ENCODE measurements at regions not wholly inside any gene's neighbourhood (a gene's known extent, or its start where the extent isn't known, plus 50 kb on each side); places are given as distances from the start of the nearest gene placed in this dataset.
"Not testable (repeated sequence)": the region's sequence is repeated elsewhere in the genome, so short reads cannot be mapped to it uniquely, and the experiment has no call there.

DNA sequence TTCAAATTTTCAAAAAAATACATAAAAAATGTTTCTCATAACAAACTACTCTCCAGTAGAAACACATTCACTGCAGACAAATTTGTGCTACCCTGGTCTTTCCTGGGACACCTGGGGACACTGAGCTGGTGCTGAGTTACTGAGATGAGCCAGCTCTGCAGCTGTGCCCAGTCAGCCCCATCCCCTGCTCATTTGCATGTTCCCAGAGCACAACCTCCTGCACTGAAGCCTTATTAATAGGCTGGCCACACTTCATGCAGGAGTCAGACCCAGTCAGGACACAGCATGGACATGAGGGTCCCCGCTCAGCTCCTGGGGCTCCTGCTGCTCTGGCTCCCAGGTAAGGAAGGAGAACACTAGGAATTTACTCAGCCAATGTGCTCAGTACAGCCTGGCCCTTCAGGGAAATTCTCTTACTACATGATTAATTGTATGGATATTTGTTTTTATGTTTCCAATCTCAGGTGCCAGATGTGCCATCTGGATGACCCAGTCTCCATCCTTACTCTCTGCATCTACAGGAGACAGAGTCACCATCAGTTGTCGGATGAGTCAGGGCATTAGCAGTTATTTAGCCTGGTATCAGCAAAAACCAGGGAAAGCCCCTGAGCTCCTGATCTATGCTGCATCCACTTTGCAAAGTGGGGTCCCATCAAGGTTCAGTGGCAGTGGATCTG is 1529.3 kb downstream of the RPIA start:
- H3K4me3 ChIP-seq (ENCODE audit: low read length); DNase-seq; CTCF ChIA-PET; H3K9me3 Mint-ChIP-seq; H3K9me3 ChIP-seq (ENCODE audit: control insufficient read depth in 2 of 3, low read length in 3 of 3); H3K4me1 Mint-ChIP-seq; H3K4me1 ChIP-seq (ENCODE audit: control insufficient read depth in 2 of 2, insufficient read depth in 2 of 2, low read length in 2 of 2); POLR2A ChIA-PET; H3K36me3 ChIP-seq (ENCODE audit: control insufficient read depth in 2 of 3, insufficient read depth in 3 of 3, low read length in 3 of 3); ATAC-seq; intact Hi-C loops (cut with micrococcal nuclease); H3K4me3 Mint-ChIP-seq; H3K27me3 Mint-ChIP-seq; H3K27ac Mint-ChIP-seq; H3K36me3 Mint-ChIP-seq; H3K27me3 ChIP-seq (ENCODE audit: control insufficient read depth in 2 of 2, insufficient read depth in 2 of 2, low read length in 2 of 2); H3K27ac ChIP-seq (ENCODE audit: low read depth, low read length): not testable (repeated sequence)

DNA sequence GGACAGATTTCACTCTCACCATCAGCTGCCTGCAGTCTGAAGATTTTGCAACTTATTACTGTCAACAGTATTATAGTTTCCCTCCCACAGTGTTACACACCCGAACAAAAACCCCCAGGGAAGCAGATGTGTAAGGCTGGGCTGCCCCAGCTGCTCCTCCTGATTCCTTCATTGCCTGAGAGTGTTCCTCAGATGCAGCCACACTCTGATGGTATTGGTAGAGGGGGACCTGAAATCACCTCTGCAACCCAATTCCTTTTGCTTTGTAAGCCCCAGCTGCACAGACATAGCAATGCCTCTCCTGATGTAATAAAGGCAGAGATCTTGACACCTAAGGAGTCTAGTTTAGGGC is 1529.8 kb downstream of the RPIA start:
- intact Hi-C loops (cut with micrococcal nuclease): no loop called here
- Histone ChIP-seq H3K4me3 (ENCODE audit: low read length) (no peak overlapping the region), H3K27ac (ENCODE audit: low read depth, low read length) (no peak overlapping the region), H3K27me3 (ENCODE audit: control insufficient read depth in 2 of 2, insufficient read depth in 2 of 2, low read length in 2 of 2) (no peaks in the 10 kb centered on the region), H3K36me3 (ENCODE audit: control insufficient read depth in 2 of 3, insufficient read depth in 3 of 3, low read length in 3 of 3) (no peaks in the 10 kb centered on the region), H3K9me3 (ENCODE audit: control insufficient read depth in 2 of 3, low read length in 3 of 3) (no peaks in the 10 kb centered on the region), H3K4me1 (ENCODE audit: control insufficient read depth in 2 of 2, insufficient read depth in 2 of 2, low read length in 2 of 2) (no peaks in the 10 kb centered on the region)
- DNase-seq: no peak
- CTCF ChIA-PET: no interaction called here
- Mint-ChIP-seq H3K4me1 (no peaks in the 10 kb centered on the region), H3K27ac (no peak overlapping the region), H3K27me3 (peaks cover 0 to 1% (median 0%) of the 10 kb centered on the region in 5 donors), H3K9me3 (peaks cover 0 to 4% (median 0%) of the 10 kb centered on the region in 11 donors), H3K4me3 (no peak overlapping the region), H3K36me3 (peaks cover 0 to 3% (median 0%) of the 10 kb centered on the region in 5 donors)
- POLR2A ChIA-PET: no interaction called here
- no peak for ATAC-seq

DNA sequence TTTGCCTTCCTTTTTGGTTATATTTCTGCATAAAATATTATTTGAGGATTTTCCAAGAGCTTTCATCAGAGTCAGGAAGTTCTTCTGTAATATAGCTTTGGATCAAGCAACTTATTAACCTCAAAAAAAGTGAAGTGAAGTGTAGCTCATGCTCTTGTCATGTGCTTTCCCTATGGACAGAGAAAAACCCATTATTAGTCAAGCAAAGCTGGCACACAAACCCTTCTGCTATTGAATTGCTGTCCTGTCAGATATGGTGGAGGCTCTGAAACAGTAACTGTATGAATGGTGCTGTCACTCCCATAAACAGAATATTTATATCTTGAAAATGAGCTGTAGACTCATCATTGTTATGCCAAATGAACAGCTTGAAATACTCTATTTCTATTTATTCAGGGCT is 1533.3 kb downstream of the RPIA start:
- H3K9me3 Mint-ChIP-seq; H3K27me3 ChIP-seq (ENCODE audit: control insufficient read depth in 2 of 2, insufficient read depth in 2 of 2, low read length in 2 of 2); H3K27me3 Mint-ChIP-seq; H3K27ac Mint-ChIP-seq; H3K4me3 ChIP-seq (ENCODE audit: low read length); POLR2A ChIA-PET; H3K4me1 Mint-ChIP-seq; H3K9me3 ChIP-seq (ENCODE audit: control insufficient read depth in 2 of 3, low read length in 3 of 3); H3K27ac ChIP-seq (ENCODE audit: low read depth, low read length); H3K4me1 ChIP-seq (ENCODE audit: control insufficient read depth in 2 of 2, insufficient read depth in 2 of 2, low read length in 2 of 2); H3K36me3 ChIP-seq (ENCODE audit: control insufficient read depth in 2 of 3, insufficient read depth in 3 of 3, low read length in 3 of 3); CTCF ChIA-PET; DNase-seq; H3K36me3 Mint-ChIP-seq; H3K4me3 Mint-ChIP-seq; intact Hi-C loops (cut with micrococcal nuclease); ATAC-seq: not testable (repeated sequence)

DNA sequence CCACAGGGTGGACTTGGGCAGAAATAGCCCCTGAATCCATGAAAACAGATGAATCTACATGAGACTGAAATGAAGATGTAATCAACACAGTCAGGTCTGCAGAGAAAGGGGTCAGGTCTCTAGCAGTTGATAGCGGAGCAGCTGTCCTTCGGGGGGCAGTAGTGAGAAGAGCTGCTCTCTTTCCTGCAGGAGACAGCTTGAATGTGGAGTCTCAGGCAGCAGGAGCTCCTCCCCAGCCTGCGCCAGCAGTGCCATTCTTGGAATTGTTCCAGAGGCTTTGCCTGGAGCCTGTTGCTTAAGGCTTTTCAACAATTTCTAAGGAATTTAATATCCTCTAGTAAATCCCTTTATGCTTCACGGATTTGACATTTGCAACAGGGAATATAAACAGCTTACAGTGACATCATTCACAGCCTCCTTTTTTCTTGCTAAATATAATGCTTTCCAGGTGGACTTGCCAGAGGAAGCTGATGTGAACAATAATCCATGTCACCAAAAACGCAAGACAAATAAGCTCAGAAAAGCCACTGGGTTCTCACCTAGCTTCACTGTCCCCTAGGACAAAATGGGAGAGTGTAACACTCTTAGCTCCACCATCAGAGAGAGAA is 1535.1 kb downstream of the RPIA start:
- H3K27ac ChIP-seq (ENCODE audit: low read depth, low read length); H3K9me3 ChIP-seq (ENCODE audit: control insufficient read depth in 2 of 3, low read length in 3 of 3); H3K27me3 ChIP-seq (ENCODE audit: control insufficient read depth in 2 of 2, insufficient read depth in 2 of 2, low read length in 2 of 2); CTCF ChIA-PET; H3K4me3 ChIP-seq (ENCODE audit: low read length); H3K27me3 Mint-ChIP-seq; DNase-seq; H3K27ac Mint-ChIP-seq; H3K4me3 Mint-ChIP-seq; POLR2A ChIA-PET; H3K36me3 Mint-ChIP-seq; H3K4me1 Mint-ChIP-seq; ATAC-seq; H3K36me3 ChIP-seq (ENCODE audit: control insufficient read depth in 2 of 3, insufficient read depth in 3 of 3, low read length in 3 of 3); H3K4me1 ChIP-seq (ENCODE audit: control insufficient read depth in 2 of 2, insufficient read depth in 2 of 2, low read length in 2 of 2); intact Hi-C loops (cut with micrococcal nuclease); H3K9me3 Mint-ChIP-seq: not testable (repeated sequence)

DNA sequence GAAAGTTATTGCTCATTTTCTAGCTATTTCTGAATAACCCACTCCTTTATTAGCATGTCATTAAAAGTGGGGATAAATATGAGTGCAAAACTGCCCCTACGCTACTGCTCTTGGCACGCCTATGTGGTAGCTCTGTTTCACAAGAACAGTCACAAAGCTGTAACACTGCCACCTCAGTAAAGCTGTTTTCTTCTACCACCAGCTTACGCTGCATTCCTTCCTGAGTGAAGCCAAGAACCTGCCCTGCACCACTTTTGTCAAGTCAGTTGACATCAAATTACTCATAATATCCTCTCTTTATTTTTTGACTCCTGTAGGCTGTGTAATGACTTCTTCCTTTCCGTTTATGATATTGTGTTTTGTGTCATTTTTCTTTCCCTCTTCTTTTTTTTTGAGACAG is 1539.7 kb downstream of the RPIA start:
- H3K36me3 Mint-ChIP-seq; H3K4me1 Mint-ChIP-seq; H3K9me3 ChIP-seq (ENCODE audit: control insufficient read depth in 2 of 3, low read length in 3 of 3); DNase-seq; H3K4me1 ChIP-seq (ENCODE audit: control insufficient read depth in 2 of 2, insufficient read depth in 2 of 2, low read length in 2 of 2); H3K9me3 Mint-ChIP-seq; H3K27ac Mint-ChIP-seq; H3K4me3 ChIP-seq (ENCODE audit: low read length); H3K27ac ChIP-seq (ENCODE audit: low read depth, low read length); ATAC-seq; H3K36me3 ChIP-seq (ENCODE audit: control insufficient read depth in 2 of 3, insufficient read depth in 3 of 3, low read length in 3 of 3); H3K27me3 ChIP-seq (ENCODE audit: control insufficient read depth in 2 of 2, insufficient read depth in 2 of 2, low read length in 2 of 2); H3K27me3 Mint-ChIP-seq; CTCF ChIA-PET; POLR2A ChIA-PET; intact Hi-C loops (cut with micrococcal nuclease); H3K4me3 Mint-ChIP-seq: not testable (repeated sequence)

DNA sequence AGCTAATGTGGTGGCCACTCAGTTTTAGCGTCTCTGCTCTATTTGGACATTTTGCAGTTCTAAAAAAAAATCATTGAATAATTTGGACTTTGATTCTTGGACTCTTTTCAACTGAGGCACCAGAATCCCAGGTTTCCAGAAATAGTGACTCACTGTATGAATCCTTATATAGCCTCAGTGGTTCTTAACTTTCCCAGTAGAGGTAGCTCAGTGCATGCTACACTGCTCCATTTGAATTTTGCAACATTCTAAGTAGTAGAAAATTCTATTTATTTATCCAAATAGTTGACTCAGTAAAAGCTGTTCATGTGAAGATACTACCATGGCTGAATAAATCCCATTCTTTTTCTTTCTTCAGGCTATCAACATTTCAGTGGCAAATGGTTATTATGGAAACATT is 1544.0 kb downstream of the RPIA start:
- H3K36me3 ChIP-seq (ENCODE audit: control insufficient read depth in 2 of 3, insufficient read depth in 3 of 3, low read length in 3 of 3); H3K4me3 Mint-ChIP-seq; H3K27me3 ChIP-seq (ENCODE audit: control insufficient read depth in 2 of 2, insufficient read depth in 2 of 2, low read length in 2 of 2); H3K27me3 Mint-ChIP-seq; H3K9me3 Mint-ChIP-seq; CTCF ChIA-PET; ATAC-seq; H3K4me1 Mint-ChIP-seq; H3K36me3 Mint-ChIP-seq; H3K9me3 ChIP-seq (ENCODE audit: control insufficient read depth in 2 of 3, low read length in 3 of 3); POLR2A ChIA-PET; H3K4me1 ChIP-seq (ENCODE audit: control insufficient read depth in 2 of 2, insufficient read depth in 2 of 2, low read length in 2 of 2); H3K4me3 ChIP-seq (ENCODE audit: low read length); DNase-seq; H3K27ac ChIP-seq (ENCODE audit: low read depth, low read length); intact Hi-C loops (cut with micrococcal nuclease); H3K27ac Mint-ChIP-seq: not testable (repeated sequence)

DNA sequence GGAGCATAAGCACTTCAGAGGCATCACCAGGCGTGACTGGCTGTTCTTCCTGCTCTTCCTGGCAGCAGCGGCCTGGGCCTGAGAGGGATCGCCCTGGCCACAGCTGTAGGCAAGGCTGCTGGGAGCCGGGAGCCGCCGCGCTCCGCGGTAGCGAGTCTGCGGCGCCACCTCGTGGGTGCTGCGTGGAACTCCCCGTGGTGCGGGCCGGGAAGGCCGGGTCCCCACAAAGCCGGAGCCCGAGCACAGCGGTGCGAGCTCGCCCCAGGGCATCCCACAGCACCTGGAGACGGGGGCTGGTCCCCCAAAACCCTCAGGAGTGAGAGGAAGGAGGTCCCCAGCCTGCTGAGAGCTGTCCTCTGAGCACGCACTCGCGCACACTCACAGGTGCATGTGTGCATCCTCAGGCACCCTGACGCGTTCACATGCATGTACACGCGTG is 1546.5 kb downstream of the RPIA start:
- not testable (repeated sequence) for H3K4me1 Mint-ChIP-seq

More for the DNA sequence above, 1546.5 kb downstream of the RPIA start:
- H3K36me3 Mint-ChIP-seq; H3K27me3 Mint-ChIP-seq; CTCF ChIA-PET; H3K4me3 Mint-ChIP-seq; intact Hi-C loops (cut with micrococcal nuclease); ATAC-seq; H3K27me3 ChIP-seq (ENCODE audit: control insufficient read depth in 2 of 2, insufficient read depth in 2 of 2, low read length in 2 of 2); H3K27ac Mint-ChIP-seq; H3K36me3 ChIP-seq (ENCODE audit: control insufficient read depth in 2 of 3, insufficient read depth in 3 of 3, low read length in 3 of 3); DNase-seq; H3K27ac ChIP-seq (ENCODE audit: low read depth, low read length); H3K9me3 Mint-ChIP-seq; H3K9me3 ChIP-seq (ENCODE audit: control insufficient read depth in 2 of 3, low read length in 3 of 3); POLR2A ChIA-PET; H3K4me1 ChIP-seq (ENCODE audit: control insufficient read depth in 2 of 2, insufficient read depth in 2 of 2, low read length in 2 of 2); H3K4me3 ChIP-seq (ENCODE audit: low read length): not testable (repeated sequence)
